Activated CD8-positive, alpha-beta T cell treated with anti-CD3 and anti-CD28 coated beads for 36 hours (primary cell): ENCODE measurements at regions not wholly inside any gene's neighbourhood (a gene's known extent, or its start where the extent isn't known, plus 50 kb on each side); places are given as distances from the start of the nearest gene placed in this dataset.

ENCODE experiments used
- ATAC-seq: fragments of 200-7000 bp; cut with Tn5 transposase; one replicate; pipeline ENCODE4 v1.10.0; 2021; ENCODE audit warnings: mild to moderate bottlenecking, moderate library complexity
- CTCF ChIA-PET: fragments of 350-600 bp; sonication (Branson Sonifier 250); formaldehyde crosslinking; loops from one replicate; lab custom pipeline; 2021; ENCODE audit warnings: antibody characterized with exemption; lab: Charles Lee
- POLR2A ChIA-PET: fragments of 350-600 bp; sonication (Branson Sonifier 250); formaldehyde crosslinking; loops from one replicate; lab custom pipeline; 2021; ENCODE audit warnings: antibody characterized with exemption; lab: Charles Lee
- DNase-seq: peaks from one replicate; pipeline ENCODE4 v3.0.0-alpha.2; 2020
- H3K27ac Mint-ChIP-seq: one replicate; pipeline ENCODE4 v1.8.0; 2021; ENCODE audit warnings: mild to moderate bottlenecking, mixed read lengths
- H3K27me3 Mint-ChIP-seq: one replicate; pipeline ENCODE4 v1.8.0; 2021; ENCODE audit warnings: mixed read lengths
- H3K36me3 Mint-ChIP-seq: one replicate; pipeline ENCODE4 v1.8.0; 2021; ENCODE audit warnings: low read depth, mixed read lengths
- H3K4me1 Mint-ChIP-seq: one replicate; pipeline ENCODE4 v1.8.0; 2021; ENCODE audit warnings: low read depth, mixed read lengths
- H3K4me3 Mint-ChIP-seq: one replicate; pipeline ENCODE4 v1.8.0; 2021; ENCODE audit warnings: mild to moderate bottlenecking, moderate library complexity, mixed read lengths
- H3K9me3 Mint-ChIP-seq: one replicate; pipeline ENCODE4 v1.8.0; 2021; ENCODE audit warnings: mixed read lengths
- intact Hi-C: fragments of 100-400 bp; cut with micrococcal nuclease; formaldehyde crosslinking; loops from one replicate; pipeline ENCODE4 v1.10.0; 2022
- TF ChIP-seq, protein P1 (sequence below): fragments of 200-600 bp; IDR thresholded peaks from one replicate; pipeline ENCODE4 v1.8.0; 2022; ENCODE audit warnings: antibody characterized with exemption, mild to moderate bottlenecking

DNA sequence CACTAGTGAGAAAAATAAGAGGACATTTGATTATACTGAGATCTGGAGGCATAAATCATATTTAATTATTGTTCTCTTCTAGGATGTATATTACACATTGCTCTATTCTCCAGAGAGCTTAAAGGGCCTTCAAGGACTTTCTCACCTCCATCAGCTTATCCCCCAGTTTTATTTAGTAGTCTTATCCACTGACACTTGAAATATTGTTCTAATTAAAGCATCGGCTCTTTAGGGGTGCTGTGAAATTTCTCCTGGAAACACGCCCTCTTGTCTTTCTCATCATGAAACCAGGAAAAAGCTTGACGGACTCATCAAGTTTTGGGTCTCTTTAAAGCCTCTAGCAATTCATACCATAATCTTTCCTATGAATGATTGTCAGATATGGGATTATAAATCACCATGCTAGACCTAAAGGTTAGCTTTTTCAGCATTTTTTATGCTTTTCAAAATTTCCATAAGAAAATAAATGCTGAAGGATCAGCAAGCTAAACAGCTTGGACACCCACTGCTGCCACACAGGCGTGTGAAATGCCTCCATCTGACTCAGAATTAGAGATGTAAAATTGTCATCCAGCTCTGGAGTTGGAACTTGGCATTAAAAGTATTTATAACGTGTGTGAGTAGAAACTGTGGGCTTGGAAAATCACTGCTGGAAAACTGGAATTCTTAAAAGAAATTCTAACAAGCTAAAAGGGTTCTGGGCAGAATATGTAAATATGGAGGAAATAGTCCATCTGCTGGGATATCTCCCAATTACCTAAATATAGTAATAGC, 216.3 kb downstream of the CHRM2 start:
- Mint-ChIP-seq H3K4me3 (no peak overlapping the region), H3K27ac (no peak overlapping the region), H3K36me3 (no peaks in the 10 kb centered on the region), H3K9me3 (peaks cover 7% of the 10 kb centered on the region), H3K4me1 (no peaks in the 10 kb centered on the region), H3K27me3 (no peaks in the 10 kb centered on the region)
- ChIA-PET CTCF (no interaction called here), POLR2A (no interaction called here)
- TF ChIP-seq, protein P1, sequence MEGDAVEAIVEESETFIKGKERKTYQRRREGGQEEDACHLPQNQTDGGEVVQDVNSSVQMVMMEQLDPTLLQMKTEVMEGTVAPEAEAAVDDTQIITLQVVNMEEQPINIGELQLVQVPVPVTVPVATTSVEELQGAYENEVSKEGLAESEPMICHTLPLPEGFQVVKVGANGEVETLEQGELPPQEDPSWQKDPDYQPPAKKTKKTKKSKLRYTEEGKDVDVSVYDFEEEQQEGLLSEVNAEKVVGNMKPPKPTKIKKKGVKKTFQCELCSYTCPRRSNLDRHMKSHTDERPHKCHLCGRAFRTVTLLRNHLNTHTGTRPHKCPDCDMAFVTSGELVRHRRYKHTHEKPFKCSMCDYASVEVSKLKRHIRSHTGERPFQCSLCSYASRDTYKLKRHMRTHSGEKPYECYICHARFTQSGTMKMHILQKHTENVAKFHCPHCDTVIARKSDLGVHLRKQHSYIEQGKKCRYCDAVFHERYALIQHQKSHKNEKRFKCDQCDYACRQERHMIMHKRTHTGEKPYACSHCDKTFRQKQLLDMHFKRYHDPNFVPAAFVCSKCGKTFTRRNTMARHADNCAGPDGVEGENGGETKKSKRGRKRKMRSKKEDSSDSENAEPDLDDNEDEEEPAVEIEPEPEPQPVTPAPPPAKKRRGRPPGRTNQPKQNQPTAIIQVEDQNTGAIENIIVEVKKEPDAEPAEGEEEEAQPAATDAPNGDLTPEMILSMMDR = no peak
- DNase-seq = no peak
- intact Hi-C loops = no loop called here
- no peak for ATAC-seq

DNA sequence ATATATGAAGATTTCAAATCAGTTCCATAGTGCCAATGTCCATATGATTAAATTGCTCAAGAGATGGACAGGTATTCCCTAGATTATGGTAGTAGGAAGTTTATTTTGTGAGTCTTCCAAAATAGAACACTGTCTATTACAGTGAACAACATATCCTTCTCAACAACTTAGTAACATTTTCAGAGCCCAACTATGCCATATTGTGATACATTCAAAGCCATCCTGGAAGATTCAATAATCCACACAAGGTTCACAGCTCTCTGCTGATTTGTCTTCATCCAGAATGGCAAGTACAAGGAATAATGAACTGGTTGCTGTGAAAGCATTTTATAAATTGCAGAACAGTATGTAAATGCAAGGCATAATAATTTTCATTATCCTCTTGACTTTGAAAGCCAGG, 213.9 kb downstream of the CHRM2 start:
- ChIA-PET CTCF (no interaction called here), POLR2A (no interaction called here)
- no peaks in the 10 kb centered on the region for H3K4me1 Mint-ChIP-seq
- no peak overlapping the region for H3K4me3 Mint-ChIP-seq
- H3K27me3 Mint-ChIP-seq = no peaks in the 10 kb centered on the region
- H3K9me3 Mint-ChIP-seq = peaks cover 12% of the 10 kb centered on the region
- intact Hi-C loops = no loop called here
- TF ChIP-seq, protein P1 = no peak
- ATAC-seq (no peak), DNase-seq (no peak)
- no peaks in the 10 kb centered on the region for H3K36me3 Mint-ChIP-seq
- H3K27ac Mint-ChIP-seq = no peak overlapping the region

DNA sequence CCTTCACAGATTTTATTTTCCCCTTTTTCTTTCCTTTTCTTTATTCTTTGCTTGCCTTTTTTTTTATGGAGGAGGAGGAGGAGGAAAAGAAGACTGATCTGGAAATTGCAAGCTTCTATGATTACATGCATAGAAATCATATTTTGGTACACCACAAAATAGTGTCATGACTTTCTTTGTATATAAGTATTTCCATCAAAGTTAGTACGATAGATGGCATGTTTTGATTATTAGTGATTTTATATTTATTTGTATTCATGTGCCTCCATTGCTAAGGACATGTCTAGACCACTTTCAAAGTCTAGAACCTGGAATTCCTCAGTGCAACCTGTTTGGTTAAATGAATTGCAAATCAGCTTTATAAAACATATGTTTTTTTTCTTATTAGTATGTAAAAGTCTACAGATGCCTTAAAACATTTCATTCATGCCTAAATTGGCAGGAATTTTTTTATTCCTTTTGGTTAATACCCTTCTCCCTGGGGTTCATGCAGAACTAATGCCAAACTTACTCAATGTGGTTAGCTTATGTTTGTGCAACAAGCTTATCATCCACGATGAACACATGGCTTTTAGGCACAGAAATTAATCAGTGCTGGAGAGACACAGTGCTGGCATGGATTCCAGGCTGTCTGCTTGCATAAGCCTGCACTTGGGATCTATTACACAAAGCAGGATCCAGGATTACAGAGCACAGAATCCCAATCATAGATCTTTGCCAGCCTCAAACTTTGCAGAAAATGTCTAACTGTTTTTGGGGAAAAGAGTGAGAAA, 213.1 kb downstream of the CHRM2 start:
- Mint-ChIP-seq H3K4me1 (no peaks in the 10 kb centered on the region), H3K9me3 (peaks cover 12% of the 10 kb centered on the region), H3K36me3 (no peaks in the 10 kb centered on the region), H3K27ac (no peak overlapping the region), H3K4me3 (no peak overlapping the region), H3K27me3 (no peaks in the 10 kb centered on the region)
- DNase-seq = no peak
- TF ChIP-seq, protein P1 = no peak
- ATAC-seq = no peak
- intact Hi-C loops = no loop called here
- ChIA-PET CTCF (no interaction called here), POLR2A (no interaction called here)

DNA sequence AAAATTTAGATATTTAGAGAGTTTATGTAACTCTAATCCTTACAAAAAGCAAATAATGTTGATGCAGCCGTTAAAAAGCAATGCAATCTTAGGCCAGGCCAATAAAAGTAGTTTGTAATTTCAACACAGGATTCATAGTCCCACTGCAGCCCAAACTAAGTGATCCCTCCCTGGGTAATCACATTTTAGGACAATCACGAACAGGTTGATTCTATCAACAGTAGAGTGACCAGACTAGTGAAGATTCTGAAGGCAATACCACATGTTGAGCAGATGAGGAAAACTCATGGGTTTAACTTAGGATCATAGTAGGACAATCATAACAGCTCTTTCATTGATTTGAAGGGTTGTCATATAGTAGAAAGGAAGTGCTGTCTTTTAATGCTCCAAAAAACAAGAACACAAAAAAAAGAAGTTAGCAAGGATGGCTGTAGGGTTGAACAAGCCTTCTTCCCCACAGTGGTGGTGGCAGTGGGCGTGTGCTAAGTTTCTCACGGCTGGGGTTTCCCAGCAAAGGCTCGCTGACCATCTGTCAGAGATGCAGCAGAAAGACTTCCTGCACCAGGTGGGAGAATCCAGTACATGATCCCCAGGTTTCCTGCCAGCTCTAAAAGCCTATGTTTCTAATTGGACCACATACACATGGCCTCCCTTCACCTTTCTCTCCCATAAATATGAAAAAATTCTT, 212.2 kb downstream of the CHRM2 start:
- ChIA-PET POLR2A (no interaction called here), CTCF (no interaction called here)
- intact Hi-C loops = no loop called here
- DNase-seq (no peak), ATAC-seq (no peak)
- Mint-ChIP-seq H3K27me3 (no peaks in the 10 kb centered on the region), H3K36me3 (no peaks in the 10 kb centered on the region), H3K9me3 (peaks cover 12% of the 10 kb centered on the region), H3K4me3 (no peak overlapping the region), H3K4me1 (no peaks in the 10 kb centered on the region), H3K27ac (no peak overlapping the region)
- TF ChIP-seq, protein P1 = no peak

DNA sequence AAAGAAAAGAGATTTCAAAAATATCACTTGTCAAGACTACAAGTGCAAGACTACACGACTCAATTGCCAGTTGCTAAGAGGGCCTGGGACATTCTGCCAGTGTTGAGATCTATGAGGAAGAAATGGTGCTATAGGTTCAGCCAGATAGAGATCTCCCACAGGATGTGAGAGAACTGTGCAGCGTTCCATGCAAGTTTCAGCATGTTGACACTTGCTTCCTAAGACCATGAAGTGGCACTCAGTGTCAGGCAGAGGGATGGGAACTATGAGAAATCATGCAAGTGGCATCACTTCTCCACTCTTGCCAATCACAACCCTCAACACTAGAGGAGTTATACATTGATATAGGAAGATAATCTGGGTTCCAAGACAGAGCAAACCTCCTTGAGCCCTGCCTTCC, 210.3 kb downstream of the CHRM2 start:
- ChIA-PET POLR2A (no interaction called here), CTCF (no interaction called here)
- intact Hi-C loops = no loop called here
- peaks cover 11% of the 10 kb centered on the region for H3K9me3 Mint-ChIP-seq
- no peak for DNase-seq
- H3K27me3 Mint-ChIP-seq = no peaks in the 10 kb centered on the region
- TF ChIP-seq, protein P1 = no peak
- no peaks in the 10 kb centered on the region for H3K36me3 Mint-ChIP-seq
- H3K4me1 Mint-ChIP-seq = no peaks in the 10 kb centered on the region
- no peak overlapping the region for H3K4me3 Mint-ChIP-seq
- ATAC-seq = no peak
- no peak overlapping the region for H3K27ac Mint-ChIP-seq
